ENCODE measurements at regions not wholly inside any gene's neighbourhood (a gene's known extent, or its start where the extent isn't known, plus 50 kb on each side); places are given as distances from the start of the nearest gene placed in this dataset.
"Not testable (repeated sequence)": the region's sequence is repeated elsewhere in the genome, so short reads cannot be mapped to it uniquely, and the experiment has no call there.

- DNase-seq (ENCODE audit: low read depth, low spot score): no peak
Measured at GRCh38 chr5:15334551-15335266, 165.3 kb upstream of the FBXL7 start.

- DNase-seq (ENCODE audit: low read depth, low spot score): no peak
Measured at GRCh38 chr5:15333091-15333490, 166.9 kb upstream of the FBXL7 start.

DNA sequence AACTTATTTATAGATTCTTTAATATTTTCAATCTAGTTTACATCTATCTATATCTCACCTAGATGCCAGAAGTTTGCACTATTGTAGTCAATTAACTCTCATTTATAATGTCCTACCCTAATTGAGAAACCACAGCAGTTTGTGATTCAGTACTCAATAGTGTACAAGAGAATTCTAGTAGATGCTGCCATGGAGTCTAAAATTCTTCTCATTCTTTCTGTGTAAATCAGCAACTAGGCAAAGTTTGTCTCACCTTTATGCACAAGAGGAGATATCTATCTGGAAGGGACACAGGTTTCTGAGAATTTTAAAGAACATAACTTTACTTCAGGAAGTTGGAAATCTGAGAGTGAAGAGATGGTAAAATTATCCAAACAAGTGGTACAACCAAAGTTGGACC lies 173.0 kb upstream of the FBXL7 start:
- no peak for DNase-seq (ENCODE audit: low read depth, low spot score)

DNA sequence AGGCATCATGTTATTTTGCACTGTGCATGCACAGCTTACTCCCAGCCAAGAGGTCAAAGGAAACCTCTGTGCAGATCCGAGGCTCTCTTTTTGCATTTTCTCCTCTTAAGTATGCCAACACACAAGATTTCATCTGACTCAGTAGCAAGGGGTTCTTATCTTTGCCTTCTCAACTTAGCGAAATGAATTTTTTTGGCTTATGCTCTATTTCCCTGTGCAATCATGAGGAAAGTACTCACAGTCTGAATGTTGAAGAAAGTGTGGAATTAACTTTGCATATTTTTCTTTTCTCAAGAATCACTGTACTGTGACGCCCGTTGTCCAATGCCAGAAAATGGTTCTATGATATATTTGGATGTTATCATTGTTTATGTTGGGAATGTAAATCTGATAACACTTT lies 173.5 kb upstream of the FBXL7 start:
- DNase-seq (ENCODE audit: low read depth, low spot score): no peak

- DNase-seq (ENCODE audit: low read depth, low spot score): no peak
Measured at GRCh38 chr5:15322421-15322820, 177.6 kb upstream of the FBXL7 start.

DNA sequence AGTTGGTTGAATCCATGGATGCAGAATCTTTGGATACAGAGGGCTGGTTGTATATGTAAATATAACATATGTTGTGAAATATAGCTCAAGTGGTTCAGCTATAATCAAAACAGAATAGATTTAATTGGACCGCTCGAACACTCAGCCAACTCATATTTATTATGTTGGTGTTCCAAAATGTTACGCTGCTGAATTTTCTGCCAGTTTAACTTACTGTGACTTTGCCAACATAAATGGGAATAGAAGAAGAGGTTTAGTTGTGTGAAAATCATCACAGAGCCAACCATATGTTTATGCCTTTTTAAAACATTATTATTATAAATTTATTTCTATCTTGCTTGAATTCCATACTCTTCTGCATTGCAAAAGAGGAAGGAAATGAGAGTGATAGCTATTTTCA lies 178.2 kb upstream of the FBXL7 start:
- DNase-seq (ENCODE audit: low read depth, low spot score): no peak

- DNase-seq (ENCODE audit: low read depth, low spot score): no peak
Measured at GRCh38 chr5:15320871-15321270, 179.1 kb upstream of the FBXL7 start.

GRCh38 chr5:15304914-15305834 lies 194.8 kb upstream of the FBXL7 start:
- DNase-seq (ENCODE audit: low read depth, low spot score): no peak

GRCh38 chr5:15304066-15304731 lies 195.8 kb upstream of the FBXL7 start:
- DNase-seq (ENCODE audit: low read depth, low spot score): no peak

DNA sequence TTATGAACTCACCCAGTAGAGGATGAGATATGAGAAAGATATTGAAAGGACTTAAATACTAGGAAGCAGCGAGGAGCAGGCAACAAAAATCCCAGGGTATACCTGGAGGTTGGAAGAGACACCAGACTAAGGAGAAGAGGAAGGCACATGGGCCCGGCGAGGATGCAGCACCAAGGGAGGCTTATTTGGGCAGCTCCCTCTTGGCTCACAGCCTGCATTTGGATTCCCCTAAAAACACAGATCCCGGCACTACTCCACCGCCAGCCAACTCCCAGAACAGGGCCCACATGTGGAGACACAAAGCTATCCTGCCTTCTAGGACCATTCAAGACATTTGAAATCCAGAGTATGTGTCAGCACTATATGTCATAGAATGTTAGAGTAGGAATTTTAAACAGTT lies 199.8 kb upstream of the FBXL7 start:
- no peak for DNase-seq (ENCODE audit: low read depth, low spot score)

- no peak for DNase-seq (ENCODE audit: low read depth, low spot score)
Measured at GRCh38 chr5:15290953-15291352, 209.0 kb upstream of the FBXL7 start.

- DNase-seq (ENCODE audit: low read depth, low spot score): peak; percentile 5
Measured at GRCh38 chr5:15286650-15287049, 213.3 kb upstream of the FBXL7 start.

- no peak for DNase-seq (ENCODE audit: low read depth, low spot score)
Measured at GRCh38 chr5:15285901-15286583, 213.9 kb upstream of the FBXL7 start.

DNA sequence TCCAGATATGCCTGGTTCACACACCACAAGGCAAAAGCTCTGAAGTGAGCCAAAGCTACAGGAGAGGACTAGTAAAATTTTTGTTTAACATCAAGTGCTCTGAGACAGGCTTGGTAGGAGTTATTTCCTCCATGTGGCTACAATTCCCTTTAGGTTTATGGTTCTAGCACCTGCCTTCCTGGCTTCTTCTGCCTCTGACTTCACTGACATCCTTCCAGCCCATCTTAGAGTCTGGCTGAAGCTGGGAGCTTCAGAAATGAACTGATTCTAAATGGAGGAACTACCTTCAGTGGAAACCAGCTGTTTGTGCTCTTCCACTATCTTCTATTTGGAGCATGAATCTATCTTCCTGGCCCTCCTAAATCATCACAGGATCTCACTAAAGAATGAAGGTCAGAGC lies 215.3 kb upstream of the FBXL7 start:
- no peak for DNase-seq (ENCODE audit: low read depth, low spot score)

- DNase-seq (ENCODE audit: low read depth, low spot score): no peak
Measured at GRCh38 chr5:15283076-15283475, 216.9 kb upstream of the FBXL7 start.

GRCh38 chr5:15282611-15283010 lies 217.4 kb upstream of the FBXL7 start:
- DNase-seq (ENCODE audit: low read depth, low spot score): no peak

GRCh38 chr5:15271596-15271995 lies 228.4 kb upstream of the FBXL7 start:
- not testable (repeated sequence) for DNase-seq (ENCODE audit: low read depth, low spot score)

- DNase-seq (ENCODE audit: low read depth, low spot score): no peak
Measured at GRCh38 chr5:15267966-15268365, 232.0 kb upstream of the FBXL7 start.

GRCh38 chr5:15266841-15267240 lies 233.1 kb upstream of the FBXL7 start:
- no peak for DNase-seq (ENCODE audit: low read depth, low spot score)

GRCh38 chr5:15266229-15266628 lies 233.8 kb upstream of the FBXL7 start:
- no peak for DNase-seq (ENCODE audit: low read depth, low spot score)

GRCh38 chr5:15263942-15264341 lies 236.0 kb upstream of the FBXL7 start:
- DNase-seq (ENCODE audit: low read depth, low spot score): no peak

GRCh38 chr5:15263406-15263805 lies 236.6 kb upstream of the FBXL7 start:
- no peak for DNase-seq (ENCODE audit: low read depth, low spot score)

Data from iPS DF 19.7 (cell line).